Fibroblast of skin of abdomen (primary cell): ENCODE measurements at regions not wholly inside any gene's neighbourhood (a gene's known extent, or its start where the extent isn't known, plus 50 kb on each side); places are given as distances from the start of the nearest gene placed in this dataset.
A peak's percentile ranks its signal among the peaks of the same experiment; 100 is the strongest.

Source experiments
- DNase-seq: peaks from one replicate; pipeline ENCODE4 v3.0.0-alpha.2; 2013

GRCh38 chr2:41735476-41735875 is 312.3 kb upstream of the PKDCC start:
- DNase-seq = no peak

GRCh38 chr2:41736105-41736567 is 311.7 kb upstream of the PKDCC start:
- no peak for DNase-seq

GRCh38 chr2:41736586-41736985 is 311.2 kb upstream of the PKDCC start:
- no peak for DNase-seq

- no peak for DNase-seq
Observed at GRCh38 chr2:41737888-41738287, 309.9 kb upstream of the PKDCC start.

GRCh38 chr2:41741951-41742595 is 305.7 kb upstream of the PKDCC start:
- no peak for DNase-seq

GRCh38 chr2:41743324-41743723 is 304.5 kb upstream of the PKDCC start:
- DNase-seq = no peak

GRCh38 chr2:41750829-41751228 is 297.0 kb upstream of the PKDCC start:
- DNase-seq = no peak

- no peak for DNase-seq
Observed at GRCh38 chr2:41759880-41760279, 287.9 kb upstream of the PKDCC start.

DNA sequence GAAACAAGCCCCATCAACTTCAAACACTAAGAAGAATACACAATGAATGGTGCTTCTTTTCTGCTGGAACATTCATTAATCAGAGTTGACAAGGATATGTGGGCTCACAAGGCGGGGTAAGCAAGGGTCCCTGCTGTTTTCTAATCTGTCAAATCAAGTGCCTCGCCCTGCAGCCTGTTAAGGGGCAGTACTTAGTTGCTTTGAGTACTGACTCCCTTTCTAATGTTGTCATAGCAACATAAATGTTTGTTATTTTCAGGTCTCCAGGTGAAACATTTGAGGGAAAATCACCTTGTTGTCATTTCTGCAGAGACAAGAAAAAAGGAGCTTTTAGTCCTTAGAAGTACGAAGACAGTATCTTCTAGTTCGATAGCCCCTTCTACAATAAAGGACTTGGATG is 284.7 kb upstream of the PKDCC start:
- no peak for DNase-seq

GRCh38 chr2:41764131-41764530 is 283.7 kb upstream of the PKDCC start:
- DNase-seq = no peak

DNA sequence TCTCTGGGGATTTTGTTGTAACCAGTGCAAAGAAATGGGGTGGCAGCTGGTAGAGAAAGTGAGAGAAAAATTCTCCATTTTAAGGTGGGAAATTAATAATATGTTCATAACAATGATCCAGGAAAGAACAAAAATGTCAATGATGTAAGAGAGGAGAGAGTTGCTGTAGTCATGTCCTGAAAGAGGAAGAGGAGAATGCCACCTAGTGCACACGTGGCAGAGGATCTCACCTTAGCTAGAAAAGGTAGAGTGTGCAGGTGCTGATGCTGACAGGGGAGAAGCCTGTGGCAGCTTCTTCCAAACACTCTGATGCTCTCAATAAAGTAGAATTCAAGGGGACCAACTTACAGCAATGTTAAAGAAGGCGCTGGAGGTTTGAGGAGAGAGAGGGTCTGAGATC is 282.9 kb upstream of the PKDCC start:
- no peak for DNase-seq

GRCh38 chr2:41768310-41768709 is 279.5 kb upstream of the PKDCC start:
- DNase-seq = no peak

- no peak for DNase-seq
Observed at GRCh38 chr2:41771710-41772109, 276.1 kb upstream of the PKDCC start.

- DNase-seq = no peak
Observed at GRCh38 chr2:41772697-41773096, 275.1 kb upstream of the PKDCC start.

DNA sequence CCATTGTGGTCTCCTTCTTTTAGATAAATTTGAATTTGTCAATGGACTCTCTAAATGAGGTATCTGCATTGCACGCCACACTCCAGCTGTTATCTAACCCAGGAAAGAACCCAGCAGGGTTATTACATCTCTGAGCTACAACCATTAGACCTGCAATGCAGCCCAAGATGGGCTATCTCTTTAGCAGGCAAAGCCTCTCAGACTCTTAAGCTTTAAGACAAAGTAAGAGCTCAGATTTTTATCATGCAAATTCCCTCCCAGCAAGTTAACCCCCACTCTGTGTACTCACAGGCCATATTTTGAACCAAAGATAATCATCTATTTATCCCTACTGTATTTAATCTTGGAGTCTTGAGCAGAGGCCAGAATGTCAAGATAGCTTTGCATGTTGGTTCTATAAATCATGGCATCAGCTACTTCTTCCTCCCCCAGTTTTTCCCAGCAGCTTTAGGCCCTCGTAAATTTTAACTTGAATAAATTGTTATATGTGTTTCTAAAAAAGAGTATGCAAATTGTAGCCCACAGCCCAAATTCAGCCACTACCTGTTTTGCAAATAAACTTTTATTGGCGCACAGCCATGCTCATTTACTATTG is 273.7 kb upstream of the PKDCC start:
- no peak for DNase-seq

- DNase-seq = no peak
Observed at GRCh38 chr2:41775366-41776025, 272.3 kb upstream of the PKDCC start.

DNA sequence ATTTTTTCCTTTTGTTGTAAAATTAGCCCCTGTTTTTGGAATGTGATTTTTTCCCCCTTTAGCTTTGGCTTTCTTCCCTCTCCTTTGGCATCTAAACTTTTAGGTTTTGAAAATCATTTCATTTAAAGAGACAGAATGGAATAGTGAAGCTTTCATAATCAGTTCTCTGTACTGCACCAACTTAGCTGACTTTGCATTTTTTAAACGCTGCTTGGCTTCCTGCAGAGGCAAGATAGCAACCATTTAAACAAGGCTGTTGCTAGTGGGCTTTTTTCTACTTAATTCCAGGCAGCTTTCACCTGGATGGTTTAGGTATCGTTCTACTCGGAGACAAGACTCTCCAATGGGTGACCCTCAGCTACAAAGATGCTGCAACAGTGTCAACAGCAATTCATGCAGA is 267.9 kb upstream of the PKDCC start:
- DNase-seq = no peak

DNA sequence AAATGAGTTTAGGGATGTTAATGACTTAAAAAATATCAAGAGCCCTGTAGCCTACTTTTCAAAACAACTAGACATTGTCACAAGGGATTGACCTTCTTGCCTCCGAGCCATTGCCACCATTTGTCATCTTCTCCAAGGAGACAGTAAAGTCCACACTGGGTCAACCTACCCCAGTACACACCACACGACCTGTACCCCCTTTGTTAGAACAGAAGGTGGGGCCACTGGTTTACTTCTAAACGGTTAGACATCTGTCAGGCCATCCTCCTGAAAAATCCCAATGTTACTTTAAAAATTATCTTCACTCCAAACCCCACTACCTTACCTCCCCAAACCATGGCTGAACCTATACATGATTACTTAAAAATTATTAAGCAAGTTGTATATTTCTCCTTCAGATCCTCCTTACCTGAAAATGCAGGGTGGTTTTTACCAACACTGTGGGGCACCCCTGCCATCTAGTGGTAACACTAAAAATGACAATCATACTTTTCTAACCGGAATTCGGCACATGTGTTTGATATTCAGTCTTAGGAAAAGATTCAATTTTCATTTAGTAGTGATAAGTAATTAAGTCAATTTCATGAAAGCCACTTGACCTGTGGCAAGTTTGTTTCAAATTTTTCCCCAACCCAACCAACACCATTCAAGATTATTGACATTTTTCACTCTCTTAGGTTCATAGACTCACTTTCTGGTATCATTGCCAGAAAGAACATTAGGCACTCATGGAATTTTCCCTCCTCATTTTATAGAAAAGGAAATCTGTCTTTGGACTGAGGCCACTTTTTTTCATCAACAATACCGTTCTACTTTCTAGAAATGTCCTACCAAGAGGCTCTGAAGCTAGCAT is 265.3 kb upstream of the PKDCC start:
- peak; percentile 22 for DNase-seq

- DNase-seq = no peak
Observed at GRCh38 chr2:41784496-41784895, 263.3 kb upstream of the PKDCC start.

GRCh38 chr2:41785251-41786022 is 262.4 kb upstream of the PKDCC start:
- no peak for DNase-seq

- peak; percentile 29 for DNase-seq
Observed at GRCh38 chr2:41791523-41791922, 256.3 kb upstream of the PKDCC start.

DNA sequence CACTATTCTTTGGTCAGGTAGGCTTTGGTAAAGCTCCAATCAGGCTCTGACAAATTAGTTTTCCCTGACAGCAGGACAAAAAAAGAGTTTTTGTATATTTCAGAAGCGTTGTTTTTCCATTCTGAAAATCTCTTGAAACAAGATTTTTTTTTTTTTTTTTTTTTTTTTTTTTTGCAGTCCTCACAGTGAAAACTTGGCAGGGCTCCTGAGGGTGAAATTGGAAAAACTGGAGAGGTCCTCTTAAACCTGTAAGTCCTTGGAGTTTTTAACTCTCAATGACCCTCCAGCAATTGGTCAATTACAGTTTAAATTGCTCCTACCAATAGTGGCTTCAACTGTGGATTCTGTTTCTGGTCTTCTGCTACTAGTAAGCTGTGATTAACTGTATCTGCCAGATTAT is 244.5 kb upstream of the PKDCC start:
- DNase-seq = no peak
